ENCODE measurements at regions not wholly inside any gene's neighbourhood (a gene's known extent, or its start where the extent isn't known, plus 50 kb on each side); places are given as distances from the start of the nearest gene placed in this dataset.

- Histone ChIP-seq H3K4me1 (ENCODE audit: control insufficient read depth, extremely low read depth, insufficient read depth, low read length) (peaks cover 29% of the 10 kb centered on the region), H3K4me2 (ENCODE audit: extremely low read depth, insufficient read depth, low read length) (peak overlapping the region; percentile 73), H3K4me3 (replicated peaks in 1 of 4; ENCODE audit: control extremely low read depth in 1 of 4, insufficient read depth in 1 of 4, low read depth in 3 of 4, low read length in 4 of 4) (no peak overlapping the region), H2AFZ (ENCODE audit: low read length) (peak overlapping the region; percentile 54), H3K27me3 (ENCODE audit: control insufficient read depth, insufficient read depth, low read length) (no peaks in the 10 kb centered on the region), H3K9me3 (ENCODE audit: control insufficient read depth, insufficient read depth, low read depth, low read length) (no peaks in the 10 kb centered on the region), H3K79me2 (ENCODE audit: control insufficient read depth, insufficient read depth, low read length) (no peaks in the 10 kb centered on the region), H3K36me3 (ENCODE audit: control insufficient read depth, insufficient read depth, low read length) (no peaks in the 10 kb centered on the region), H4K20me1 (ENCODE audit: control insufficient read depth, extremely low read depth, insufficient read depth, low read length) (no peaks in the 10 kb centered on the region), H3K9ac (ENCODE audit: insufficient read depth, low read length) (peak overlapping the region; percentile 44), H3K27ac (ENCODE audit: insufficient read depth, low read length) (peak overlapping the region; percentile 97)
- TF ChIP-seq, protein P1, sequence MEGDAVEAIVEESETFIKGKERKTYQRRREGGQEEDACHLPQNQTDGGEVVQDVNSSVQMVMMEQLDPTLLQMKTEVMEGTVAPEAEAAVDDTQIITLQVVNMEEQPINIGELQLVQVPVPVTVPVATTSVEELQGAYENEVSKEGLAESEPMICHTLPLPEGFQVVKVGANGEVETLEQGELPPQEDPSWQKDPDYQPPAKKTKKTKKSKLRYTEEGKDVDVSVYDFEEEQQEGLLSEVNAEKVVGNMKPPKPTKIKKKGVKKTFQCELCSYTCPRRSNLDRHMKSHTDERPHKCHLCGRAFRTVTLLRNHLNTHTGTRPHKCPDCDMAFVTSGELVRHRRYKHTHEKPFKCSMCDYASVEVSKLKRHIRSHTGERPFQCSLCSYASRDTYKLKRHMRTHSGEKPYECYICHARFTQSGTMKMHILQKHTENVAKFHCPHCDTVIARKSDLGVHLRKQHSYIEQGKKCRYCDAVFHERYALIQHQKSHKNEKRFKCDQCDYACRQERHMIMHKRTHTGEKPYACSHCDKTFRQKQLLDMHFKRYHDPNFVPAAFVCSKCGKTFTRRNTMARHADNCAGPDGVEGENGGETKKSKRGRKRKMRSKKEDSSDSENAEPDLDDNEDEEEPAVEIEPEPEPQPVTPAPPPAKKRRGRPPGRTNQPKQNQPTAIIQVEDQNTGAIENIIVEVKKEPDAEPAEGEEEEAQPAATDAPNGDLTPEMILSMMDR (conservative IDR thresholded peaks at IDR 0.05 in 1 of 2, IDR thresholded peaks at IDR 0.05 in 1 of 2; ENCODE audit: low read depth in 1 of 2, low read length in 2 of 2): no peak
- no peak for TF ChIP-seq EZH2 (IDR thresholded peaks at IDR 0.05; ENCODE audit: low read length, missing control alignments)
- DNase-seq (ENCODE audit: low read depth in 2 of 2): peak; percentile 85 to 86
Measured at GRCh38 chr14:51395361-51395849, 155.4 kb downstream of the TMX1 start.

GRCh38 chr14:51396222-51396815, 156.3 kb downstream of the TMX1 start:
- H4K20me1 ChIP-seq (ENCODE audit: control insufficient read depth, extremely low read depth, insufficient read depth, low read length): no peaks in the 10 kb centered on the region
- H3K4me1 ChIP-seq (ENCODE audit: control insufficient read depth, extremely low read depth, insufficient read depth, low read length): peaks cover 29% of the 10 kb centered on the region
- TF ChIP-seq, protein P1 (conservative IDR thresholded peaks at IDR 0.05 in 1 of 2, IDR thresholded peaks at IDR 0.05 in 1 of 2; ENCODE audit: low read depth in 1 of 2, low read length in 2 of 2): no peak
- TF ChIP-seq EZH2 (IDR thresholded peaks at IDR 0.05; ENCODE audit: low read length, missing control alignments): no peak
- no peak overlapping the region for H2AFZ ChIP-seq (ENCODE audit: low read length)
- peak overlapping the region; percentile 97 for H3K27ac ChIP-seq (ENCODE audit: insufficient read depth, low read length)
- H3K9me3 ChIP-seq (ENCODE audit: control insufficient read depth, insufficient read depth, low read depth, low read length): no peaks in the 10 kb centered on the region
- peak overlapping the region; percentile 86 for H3K4me2 ChIP-seq (ENCODE audit: extremely low read depth, insufficient read depth, low read length)
- H3K9ac ChIP-seq (ENCODE audit: insufficient read depth, low read length): peak overlapping the region; percentile 44
- no peaks in the 10 kb centered on the region for H3K27me3 ChIP-seq (ENCODE audit: control insufficient read depth, insufficient read depth, low read length)
- no peak overlapping the region for H3K4me3 ChIP-seq (replicated peaks in 1 of 4; ENCODE audit: control extremely low read depth in 1 of 4, insufficient read depth in 1 of 4, low read depth in 3 of 4, low read length in 4 of 4)
- H3K36me3 ChIP-seq (ENCODE audit: control insufficient read depth, insufficient read depth, low read length): no peaks in the 10 kb centered on the region
- DNase-seq (ENCODE audit: low read depth in 2 of 2): peak; percentile 92 to 99
- no peaks in the 10 kb centered on the region for H3K79me2 ChIP-seq (ENCODE audit: control insufficient read depth, insufficient read depth, low read length)

DNA sequence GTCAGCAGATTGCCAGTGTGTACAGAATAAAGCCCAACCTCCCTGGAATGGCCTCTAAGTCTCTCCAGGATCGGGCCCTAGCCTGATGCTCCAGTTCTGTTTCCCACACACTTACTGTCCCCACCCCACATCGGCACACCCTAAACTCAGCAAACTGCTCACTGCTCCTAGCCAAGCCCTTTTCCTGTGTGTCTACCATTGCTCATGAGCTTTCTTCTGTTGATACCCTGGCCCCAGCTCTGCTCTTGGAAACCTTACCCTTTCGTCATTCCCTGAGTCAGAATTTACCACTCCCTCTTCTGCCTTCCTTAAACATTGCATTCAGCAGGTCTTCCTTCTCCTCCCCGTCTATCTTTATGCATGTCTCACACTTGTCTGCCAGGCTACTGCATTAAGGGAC, 158.9 kb downstream of the TMX1 start:
- H4K20me1 ChIP-seq (ENCODE audit: control insufficient read depth, extremely low read depth, insufficient read depth, low read length): no peaks in the 10 kb centered on the region
- H3K9ac ChIP-seq (ENCODE audit: insufficient read depth, low read length): no peak overlapping the region
- H3K4me3 ChIP-seq (replicated peaks in 1 of 4; ENCODE audit: control extremely low read depth in 1 of 4, insufficient read depth in 1 of 4, low read depth in 3 of 4, low read length in 4 of 4): no peak overlapping the region
- H2AFZ ChIP-seq (ENCODE audit: low read length): peak overlapping the region; percentile 77
- H3K27me3 ChIP-seq (ENCODE audit: control insufficient read depth, insufficient read depth, low read length): no peaks in the 10 kb centered on the region
- no peaks in the 10 kb centered on the region for H3K9me3 ChIP-seq (ENCODE audit: control insufficient read depth, insufficient read depth, low read depth, low read length)
- peak overlapping the region; percentile 42 for H3K4me2 ChIP-seq (ENCODE audit: extremely low read depth, insufficient read depth, low read length)
- no peaks in the 10 kb centered on the region for H3K36me3 ChIP-seq (ENCODE audit: control insufficient read depth, insufficient read depth, low read length)
- peaks cover 29% of the 10 kb centered on the region for H3K4me1 ChIP-seq (ENCODE audit: control insufficient read depth, extremely low read depth, insufficient read depth, low read length)
- peak overlapping the region; percentile 86 for H3K27ac ChIP-seq (ENCODE audit: insufficient read depth, low read length)
- peak; percentile 83 to 84 for DNase-seq (ENCODE audit: low read depth in 2 of 2)
- H3K79me2 ChIP-seq (ENCODE audit: control insufficient read depth, insufficient read depth, low read length): no peaks in the 10 kb centered on the region
- TF ChIP-seq EZH2 (IDR thresholded peaks at IDR 0.05; ENCODE audit: low read length, missing control alignments): no peak
- TF ChIP-seq, protein P1 (conservative IDR thresholded peaks at IDR 0.05 in 1 of 2, IDR thresholded peaks at IDR 0.05 in 1 of 2; ENCODE audit: low read depth in 1 of 2, low read length in 2 of 2): peak in 1 of 2 donors; percentile 14

All from fibroblast of lung (primary cell).